GM12878 (cell line): ENCODE measurements at regions not wholly inside any gene's neighbourhood (a gene's known extent, or its start where the extent isn't known, plus 50 kb on each side); places are given as distances from the start of the nearest gene placed in this dataset.

ENCODE experiments used
- BCL3 ChIP-seq: IDR thresholded peaks from 2 replicates; pipeline ENCODE4 v1.6.1; 2011; ENCODE audit warnings: borderline replicate concordance, low read depth, mild to moderate bottlenecking, moderate library complexity, low read length; ENCODE audit not compliant: insufficient read depth, poor library complexity, severe bottlenecking
- CREB1 ChIP-seq: IDR thresholded peaks from 2 replicates; pipeline ENCODE4 v1.6.1; 2012; ENCODE audit warnings: low read depth, mild to moderate bottlenecking, inconsistent platforms
- FOS ChIP-seq: IDR thresholded peaks from 3 replicates; pipeline ENCODE4 v1.6.1; 2011; ENCODE audit warnings: borderline replicate concordance; ENCODE audit not compliant: insufficient read length; ENCODE audit errors: extremely low read depth
- HCFC1 ChIP-seq: fragments of 150-350 bp; IDR thresholded peaks from 2 replicates; pipeline ENCODE4 v1.6.1; 2014; ENCODE audit warnings: low read length
- HSF1 ChIP-seq: fragments of 150-350 bp; IDR thresholded peaks from 2 replicates; pipeline ENCODE4 v1.6.1; 2014; ENCODE audit warnings: mild to moderate bottlenecking, low read depth, low read length
- POLR2AphosphoS2 ChIP-seq: IDR thresholded peaks from 2 replicates; pipeline ENCODE4 v1.6.1; 2011; ENCODE audit warnings: low read depth, mild to moderate bottlenecking, low read length, improper control_type of control experiment, moderate library complexity
- POLR2AphosphoS5 ChIP-seq: IDR thresholded peaks from 2 replicates; pipeline ENCODE4 v1.6.1; 2011; ENCODE audit warnings: mild to moderate bottlenecking, low read length, inconsistent platforms
- PRDM15 ChIP-seq: fragments of 450-650 bp; formaldehyde crosslinking; IDR thresholded peaks from 2 replicates; pipeline ENCODE4 v1.4.0; 2020; ENCODE audit warnings: mild to moderate bottlenecking, moderate library complexity
- SIN3A ChIP-seq: IDR thresholded peaks from 2 replicates; pipeline ENCODE4 v1.6.1; 2012; ENCODE audit warnings: low read depth, low read length, improper control_type of control experiment
- SMAD1 ChIP-seq: fragments of 450-650 bp; IDR thresholded peaks from 2 replicates; pipeline ENCODE4 v1.6.1; 2018; ENCODE audit warnings: mild to moderate bottlenecking, low read depth; ENCODE audit not compliant: partially characterized antibody
- SPI1 ChIP-seq: IDR thresholded peaks from 2 replicates; pipeline ENCODE4 v1.6.1; 2011; ENCODE audit warnings: low read depth, mild to moderate bottlenecking, low read length, moderate library complexity, borderline replicate concordance; ENCODE audit not compliant: insufficient read depth
- USF1 ChIP-seq: IDR thresholded peaks from 2 replicates; pipeline ENCODE4 v1.6.1; 2011; ENCODE audit warnings: borderline replicate concordance, low read depth, mild to moderate bottlenecking, moderate library complexity, mixed read lengths, low read length; ENCODE audit not compliant: insufficient read depth; ENCODE audit errors: extremely low read length
- ZNF687 ChIP-seq: fragments of 450-650 bp; IDR thresholded peaks from 2 replicates; pipeline ENCODE4 v1.6.1; 2017; ENCODE audit warnings: mild to moderate bottlenecking, moderate library complexity

- TF ChIP-seq ZNF687, result no peak
- TF ChIP-seq HSF1, result no peak
- no peak for TF ChIP-seq POLR2AphosphoS5
- no peak for TF ChIP-seq SPI1
- TF ChIP-seq BCL3, result no peak
- no peak for TF ChIP-seq HCFC1
- no peak for TF ChIP-seq USF1
- TF ChIP-seq POLR2AphosphoS2, result no peak
- no peak for TF ChIP-seq FOS
- TF ChIP-seq CREB1, result no peak
- TF ChIP-seq PRDM15, result no peak
- TF ChIP-seq SIN3A, result no peak
- TF ChIP-seq SMAD1, result no peak
Observed at GRCh38 chr1:4315202-4315601, 339.2 kb upstream of the AJAP1 start (continued).
